Fibroblast of upper back skin (primary cell): ENCODE measurements at regions not wholly inside any gene's neighbourhood (a gene's known extent, or its start where the extent isn't known, plus 50 kb on each side); places are given as distances from the start of the nearest gene placed in this dataset.
A peak's percentile ranks its signal among the peaks of the same experiment; 100 is the strongest.
"Not testable (repeated sequence)": the region's sequence is repeated elsewhere in the genome, so short reads cannot be mapped to it uniquely, and the experiment has no call there.

ENCODE experiments used
- DNase-seq: peaks from one replicate; pipeline ENCODE4 v3.0.0-alpha.2; 2013

DNA sequence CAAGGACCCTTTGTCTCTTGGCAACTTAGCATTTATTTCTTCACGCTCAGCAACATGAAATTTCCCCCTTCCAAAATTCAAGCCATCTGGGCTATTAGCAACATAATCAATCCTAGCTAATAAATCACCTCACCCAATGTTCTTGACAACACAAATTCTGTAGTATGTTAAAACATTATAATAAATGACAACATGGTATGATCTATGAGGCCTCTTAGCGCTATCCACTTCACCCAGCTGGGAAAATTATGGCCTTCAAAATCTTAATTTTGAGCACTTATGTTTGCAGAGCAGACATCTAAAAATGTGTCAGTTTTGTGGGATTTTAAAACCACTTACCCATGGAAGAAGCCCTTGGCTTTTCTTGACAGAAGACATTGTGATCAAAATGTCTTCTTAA, 181.9 kb downstream of the HDGFL1 start:
- DNase-seq: no peak

DNA sequence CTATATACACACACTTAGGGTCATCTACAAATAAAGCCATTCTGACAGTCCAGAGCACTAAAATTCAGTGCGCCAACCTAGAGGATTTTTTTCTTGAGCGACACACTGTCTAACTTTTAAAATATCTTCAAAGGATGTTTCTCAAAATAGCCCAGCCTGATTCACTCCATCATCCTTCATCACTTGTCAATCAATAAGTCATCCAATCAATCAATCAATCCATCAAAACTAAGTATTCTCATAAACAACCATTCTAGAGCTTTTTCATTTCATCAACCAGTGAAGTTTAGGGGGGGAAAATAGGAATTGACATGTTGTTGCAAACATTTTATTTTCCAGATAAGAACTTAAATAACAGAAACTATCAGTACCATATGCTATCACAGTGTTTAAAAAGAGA, 183.2 kb downstream of the HDGFL1 start:
- no peak for DNase-seq

DNA sequence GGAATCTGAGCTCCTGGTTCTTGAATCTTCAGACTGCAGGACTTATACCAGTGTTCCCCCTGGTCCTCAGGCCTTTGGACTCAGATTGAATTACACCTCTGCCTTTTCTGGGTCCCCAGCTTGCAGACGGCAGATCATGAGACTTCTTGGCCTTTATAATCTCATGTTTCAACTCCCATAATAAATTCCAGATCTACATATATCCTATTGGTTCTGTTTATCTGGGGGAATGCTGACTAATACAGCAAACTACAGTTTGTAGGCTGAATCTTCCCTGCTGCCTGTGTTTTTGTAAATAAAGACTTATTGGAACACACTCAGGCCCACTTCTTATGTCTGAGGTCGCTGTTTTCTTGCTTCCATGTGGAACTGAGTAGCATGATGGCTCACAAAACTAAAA, 184.7 kb downstream of the HDGFL1 start:
- peak; percentile 56 for DNase-seq

DNA sequence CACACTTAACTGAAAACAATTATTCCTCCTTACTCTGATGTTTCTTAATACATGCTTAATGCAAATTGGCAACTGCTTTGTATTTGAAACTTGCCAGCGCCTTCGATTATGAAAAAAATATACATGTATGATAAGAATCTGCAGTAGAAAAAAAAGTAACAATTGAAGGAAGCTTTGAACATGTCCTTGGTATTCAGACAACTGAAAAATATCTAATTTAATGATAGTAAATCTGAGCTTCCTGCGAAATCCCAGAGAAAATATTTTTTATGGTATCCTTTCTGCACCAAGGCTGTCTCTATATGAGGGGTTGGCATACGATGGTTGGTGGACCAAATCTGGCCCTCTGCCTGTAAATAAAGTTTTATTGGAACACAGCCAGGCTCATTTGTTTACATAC, 186.2 kb downstream of the HDGFL1 start:
- no peak for DNase-seq

DNA sequence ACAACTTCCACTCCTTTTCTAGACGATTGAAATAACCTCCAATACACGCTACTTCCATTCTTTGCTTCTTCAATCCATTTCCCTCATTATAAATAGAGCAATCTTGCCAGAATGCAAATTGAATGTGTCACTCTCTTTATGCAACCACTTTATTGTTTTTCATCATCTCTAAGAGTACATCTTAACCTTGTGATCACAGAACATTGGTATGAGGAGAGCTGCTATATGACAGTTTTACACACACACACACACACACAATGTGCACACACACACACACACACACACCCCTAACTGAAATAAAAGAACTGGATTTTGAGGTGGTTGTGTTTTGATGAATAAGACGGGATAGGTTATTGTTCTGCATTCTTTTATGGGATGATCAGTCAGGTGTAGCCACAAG, 187.0 kb downstream of the HDGFL1 start:
- DNase-seq: peak; percentile 83

DNA sequence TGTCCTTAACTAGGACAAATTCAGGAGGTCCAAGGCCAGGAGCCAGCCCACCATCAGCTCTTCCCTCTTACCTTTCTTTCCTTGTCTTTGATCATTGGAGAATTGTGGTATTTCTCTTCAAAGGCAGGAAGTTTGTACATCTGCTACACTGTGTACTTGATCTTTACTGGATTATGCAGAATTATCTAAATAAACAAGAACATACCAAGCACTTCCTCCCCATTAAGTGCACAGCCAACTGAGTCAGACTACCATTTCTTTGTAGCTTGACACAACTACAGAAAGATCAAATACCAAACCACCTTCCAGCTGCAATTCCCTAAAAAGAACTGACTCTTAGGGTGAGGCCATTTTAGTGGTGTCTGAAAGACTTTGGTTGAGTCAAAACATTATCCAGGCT, 195.1 kb downstream of the HDGFL1 start:
- DNase-seq: no peak

DNA sequence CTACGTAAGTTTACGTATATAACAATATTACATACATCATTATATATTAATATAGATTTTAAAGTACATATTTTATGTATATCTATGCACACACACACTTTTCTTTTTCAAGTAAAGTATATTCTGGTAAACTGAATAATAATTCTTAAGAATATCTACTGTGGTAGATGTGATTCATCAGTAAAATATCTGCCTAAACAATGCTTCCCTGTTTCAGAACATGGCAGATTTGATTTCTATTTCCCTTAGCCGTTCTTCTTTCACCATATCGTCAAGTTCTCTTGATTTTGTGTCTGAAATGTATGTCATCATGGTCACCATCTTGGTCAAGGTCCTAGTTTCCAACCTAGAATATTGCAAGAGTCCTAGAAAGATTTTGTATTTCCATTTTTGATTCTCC, 195.6 kb downstream of the HDGFL1 start:
- DNase-seq: peak; percentile 30

DNA sequence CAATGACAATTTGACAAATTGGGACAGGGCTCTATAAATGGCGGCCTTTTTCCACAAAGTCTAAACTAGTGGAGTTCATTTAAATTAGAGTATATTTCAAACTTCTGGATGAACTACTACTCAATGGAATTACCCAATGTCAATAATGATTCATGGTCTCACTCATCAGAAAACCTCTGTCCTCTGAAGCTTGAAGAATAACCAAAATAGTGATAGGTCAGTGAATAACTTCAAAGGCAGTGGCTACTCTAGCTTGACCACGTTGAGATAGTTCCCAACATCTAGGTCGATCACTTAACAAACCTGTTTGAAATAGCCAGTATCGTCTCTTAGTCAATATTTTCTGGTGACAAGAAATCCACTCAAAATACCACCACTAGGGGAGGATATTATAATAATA, 197.6 kb downstream of the HDGFL1 start:
- DNase-seq: no peak

DNA sequence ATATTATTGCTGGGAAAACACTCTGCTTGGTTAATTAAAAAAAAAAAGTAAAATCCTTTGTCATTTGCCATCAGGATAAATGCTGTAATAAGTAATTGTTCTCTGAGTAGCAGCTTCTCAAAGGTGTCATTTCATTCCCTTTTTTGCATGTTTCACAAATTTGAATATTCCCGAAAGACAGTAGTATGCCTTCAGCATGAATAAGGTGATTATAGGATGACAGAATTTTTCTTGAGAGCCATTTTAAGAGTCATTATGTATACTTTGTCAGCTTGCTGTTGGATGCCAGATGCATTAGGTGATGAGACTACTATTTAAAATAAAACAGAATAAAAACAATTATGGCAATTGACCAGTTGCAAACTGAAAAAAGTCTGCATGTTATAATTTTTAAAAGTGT, 200.7 kb downstream of the HDGFL1 start:
- no peak for DNase-seq

DNA sequence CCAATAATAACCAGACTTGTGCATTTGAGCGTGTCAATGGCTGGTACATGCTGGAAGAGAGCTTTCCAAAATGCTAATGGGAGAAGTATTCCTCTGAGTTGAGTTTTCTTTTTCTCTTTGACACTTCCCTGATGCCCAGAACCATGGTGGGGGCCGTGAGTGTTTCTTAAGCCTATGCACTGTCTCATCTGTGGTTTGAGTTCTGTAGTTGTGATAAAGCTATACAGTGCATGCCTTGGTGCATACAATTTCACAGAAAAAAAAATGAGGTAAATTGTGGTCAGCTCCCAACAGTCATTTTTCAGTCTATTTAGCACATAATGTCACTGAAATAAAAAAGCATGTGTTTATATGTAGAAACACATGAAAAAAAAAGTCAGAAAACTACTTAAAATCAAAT, 204.8 kb downstream of the HDGFL1 start:
- DNase-seq: no peak

DNA sequence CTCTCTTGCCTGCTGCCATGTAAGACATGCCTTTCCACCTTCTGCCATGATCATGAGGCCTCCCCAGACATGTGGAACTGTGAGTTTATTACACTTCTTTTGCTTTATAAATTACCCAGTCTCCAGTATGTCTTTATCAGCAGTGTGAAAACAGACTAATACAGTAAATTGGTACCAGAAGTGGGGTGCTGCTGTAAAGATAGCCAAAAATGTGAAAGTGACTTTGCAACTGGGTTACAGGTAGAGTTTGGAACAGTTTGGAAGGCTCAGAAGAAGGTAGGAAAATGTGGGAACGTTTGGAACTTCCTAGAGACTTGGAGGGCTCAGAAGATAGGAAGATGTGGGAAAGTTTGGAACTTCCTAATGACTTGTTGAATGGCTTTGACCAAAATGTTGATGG, 209.1 kb downstream of the HDGFL1 start:
- DNase-seq: not testable (repeated sequence)

DNA sequence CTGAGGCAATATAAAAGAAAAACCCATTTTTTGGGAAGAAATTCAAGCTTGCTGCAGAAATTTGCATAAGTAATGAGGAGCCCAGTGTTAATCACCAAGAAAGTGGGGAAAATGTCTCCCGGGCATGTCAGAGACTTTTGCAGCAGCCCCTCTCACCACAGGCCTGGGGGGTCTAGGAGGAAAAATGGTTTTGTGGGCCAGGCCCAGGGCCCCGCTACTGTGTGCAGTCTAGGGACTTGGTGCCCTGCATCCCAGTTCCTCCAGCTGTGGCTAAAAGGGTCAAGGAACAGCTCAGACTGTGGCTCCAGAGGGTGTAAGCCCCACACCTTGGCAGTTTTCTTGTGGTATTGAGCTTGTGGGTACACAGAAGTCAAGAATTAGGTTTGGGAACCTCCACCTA, 209.7 kb downstream of the HDGFL1 start:
- no peak for DNase-seq

DNA sequence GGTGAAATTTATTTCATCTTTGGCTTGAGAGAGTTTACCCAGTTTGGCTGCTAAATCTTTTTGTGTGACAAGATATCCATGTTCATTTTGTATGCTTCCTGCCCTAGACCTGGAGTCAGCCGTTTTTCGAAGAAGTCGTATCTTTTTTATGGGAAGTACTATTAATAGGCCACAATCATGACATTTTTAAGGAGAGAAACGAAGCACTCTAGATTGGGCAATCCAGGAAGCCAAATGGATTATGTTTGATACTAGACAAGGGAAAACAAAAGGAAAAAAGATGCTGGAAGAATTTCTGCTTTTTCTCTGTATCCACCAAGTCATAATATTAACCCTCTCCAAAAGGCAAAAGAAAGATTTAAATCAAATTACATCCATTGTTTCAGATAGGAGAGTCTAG, 214.6 kb downstream of the HDGFL1 start:
- DNase-seq: peak; percentile 24

DNA sequence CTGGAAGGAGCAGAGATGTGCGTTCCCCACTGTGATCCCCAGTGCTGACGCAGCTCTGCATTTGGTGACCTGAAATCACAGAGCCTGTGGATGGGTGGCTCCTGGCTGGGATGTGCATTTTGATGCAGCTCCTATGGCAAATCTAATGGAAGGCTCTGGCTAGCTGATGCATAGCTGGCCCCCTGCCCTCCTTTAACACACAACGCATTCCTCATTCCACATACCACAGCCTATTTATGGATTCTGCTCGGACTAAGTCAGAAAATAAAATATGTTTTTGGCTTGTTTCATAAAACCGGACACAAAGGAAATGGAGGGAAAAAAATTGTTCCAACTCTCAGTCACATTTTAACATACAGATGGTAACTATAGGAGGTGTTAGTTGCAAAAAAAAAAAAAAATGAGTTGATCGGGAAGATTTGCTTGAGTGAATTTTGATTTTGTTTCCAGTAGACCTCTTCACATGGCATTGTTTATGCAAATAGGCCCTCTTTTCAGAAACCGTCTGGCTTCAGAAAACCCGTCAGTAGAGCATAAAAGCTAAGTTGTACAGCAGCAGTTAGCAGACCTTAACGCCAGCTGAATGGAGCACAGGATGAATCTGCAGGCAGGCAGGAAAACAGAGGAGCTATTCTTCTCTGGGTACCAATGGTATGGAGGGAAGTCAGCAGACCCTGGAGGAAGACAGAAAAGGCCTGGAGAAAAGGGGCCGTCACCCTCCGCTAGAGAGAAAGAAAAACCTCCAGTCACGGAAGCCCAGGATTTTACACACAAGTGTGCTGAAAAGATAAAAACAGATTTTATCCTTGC, 215.4 kb downstream of the HDGFL1 start:
- peak; percentile 89 for DNase-seq

DNA sequence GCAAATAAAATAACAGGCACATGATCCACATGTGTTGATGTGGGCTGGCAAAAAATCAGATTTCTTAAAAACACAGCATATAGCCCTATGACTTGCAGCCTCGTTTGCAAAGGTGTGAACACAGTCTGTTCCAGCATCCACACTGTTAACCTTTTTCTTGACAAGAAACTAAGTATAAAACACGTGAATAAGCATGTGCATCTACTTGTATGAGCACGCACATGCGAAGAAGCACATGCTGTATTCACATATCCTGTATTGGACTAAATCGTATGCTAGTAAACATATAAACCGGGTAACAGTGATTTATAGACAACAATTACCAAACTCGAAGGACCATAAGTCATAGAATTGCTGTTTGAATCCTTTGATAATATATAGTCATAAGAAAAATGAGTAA, 218.7 kb downstream of the HDGFL1 start:
- DNase-seq: no peak

DNA sequence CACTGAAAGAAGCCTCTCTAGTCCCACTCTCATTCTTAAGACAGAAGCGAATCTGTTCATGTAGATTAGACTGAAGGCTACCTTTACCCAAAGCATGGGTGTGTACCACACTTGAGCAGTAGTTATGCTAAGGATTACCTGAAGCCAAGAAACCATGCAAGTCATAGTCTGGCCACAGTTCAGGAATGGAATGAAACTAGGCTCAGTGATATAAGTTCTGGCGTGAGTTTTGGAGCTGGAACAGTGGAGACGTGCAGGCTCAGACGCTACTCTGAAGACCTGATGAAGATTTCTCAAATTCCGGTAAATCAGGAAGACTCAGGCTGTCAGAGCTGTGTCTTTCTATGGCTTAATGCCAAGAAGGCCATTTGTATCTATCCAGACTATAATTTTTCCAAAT, 219.9 kb downstream of the HDGFL1 start:
- peak; percentile 44 for DNase-seq

DNA sequence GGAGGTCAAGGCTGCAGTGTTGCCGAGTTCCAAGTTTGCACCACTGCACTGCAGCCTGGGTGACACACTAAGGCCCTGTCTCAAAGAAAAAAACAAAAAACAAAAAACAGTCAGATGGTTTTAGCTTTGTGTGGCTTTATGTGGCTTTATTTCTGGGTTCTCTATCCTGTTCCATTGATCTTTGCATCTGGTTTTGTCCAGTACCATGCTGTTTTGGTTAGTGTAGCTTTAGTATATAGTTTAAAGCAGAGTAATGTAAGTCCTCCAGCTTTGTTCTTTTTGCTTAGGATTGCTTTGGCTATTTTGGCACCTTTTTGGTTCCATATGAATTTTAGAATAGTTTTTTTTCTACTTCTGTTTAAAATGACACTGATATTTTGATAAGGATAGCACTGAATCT, 225.5 kb downstream of the HDGFL1 start:
- DNase-seq: no peak

DNA sequence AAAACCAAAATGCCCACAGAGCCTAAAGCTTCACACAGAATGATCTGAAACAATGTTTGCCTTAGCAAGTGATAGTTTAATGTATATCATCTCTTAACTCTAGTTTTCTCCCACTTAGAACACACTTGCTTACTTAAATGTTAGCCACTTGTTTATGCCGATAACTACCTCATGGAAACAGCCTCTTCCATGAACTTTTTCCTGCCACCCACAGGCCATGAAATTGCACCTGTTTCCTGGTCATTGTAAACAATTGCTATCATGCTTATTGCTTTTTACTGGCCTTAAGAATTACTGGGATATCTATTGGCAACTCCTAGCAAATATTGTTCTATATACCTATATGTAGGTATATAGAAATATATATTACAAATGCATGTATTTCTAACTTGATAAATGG, 231.1 kb downstream of the HDGFL1 start:
- DNase-seq: no peak

DNA sequence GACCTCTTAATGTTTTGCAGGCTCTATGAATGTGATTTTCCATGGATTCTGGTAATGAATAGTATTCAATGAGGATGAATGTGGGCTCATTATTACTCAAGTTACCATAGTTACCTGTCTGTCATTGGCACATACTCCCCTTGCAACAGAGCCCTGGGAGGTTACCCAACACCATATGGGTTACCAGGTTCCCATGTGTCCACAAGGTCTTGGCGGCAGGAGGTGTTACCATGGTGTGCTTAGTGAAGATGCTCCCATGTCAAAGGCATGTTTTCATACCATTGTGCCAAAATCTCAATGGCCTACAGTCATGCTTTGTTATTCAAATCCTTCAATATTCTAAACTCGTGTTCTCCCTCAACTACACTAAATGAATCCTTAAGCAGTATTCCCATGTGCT, 232.5 kb downstream of the HDGFL1 start:
- no peak for DNase-seq

DNA sequence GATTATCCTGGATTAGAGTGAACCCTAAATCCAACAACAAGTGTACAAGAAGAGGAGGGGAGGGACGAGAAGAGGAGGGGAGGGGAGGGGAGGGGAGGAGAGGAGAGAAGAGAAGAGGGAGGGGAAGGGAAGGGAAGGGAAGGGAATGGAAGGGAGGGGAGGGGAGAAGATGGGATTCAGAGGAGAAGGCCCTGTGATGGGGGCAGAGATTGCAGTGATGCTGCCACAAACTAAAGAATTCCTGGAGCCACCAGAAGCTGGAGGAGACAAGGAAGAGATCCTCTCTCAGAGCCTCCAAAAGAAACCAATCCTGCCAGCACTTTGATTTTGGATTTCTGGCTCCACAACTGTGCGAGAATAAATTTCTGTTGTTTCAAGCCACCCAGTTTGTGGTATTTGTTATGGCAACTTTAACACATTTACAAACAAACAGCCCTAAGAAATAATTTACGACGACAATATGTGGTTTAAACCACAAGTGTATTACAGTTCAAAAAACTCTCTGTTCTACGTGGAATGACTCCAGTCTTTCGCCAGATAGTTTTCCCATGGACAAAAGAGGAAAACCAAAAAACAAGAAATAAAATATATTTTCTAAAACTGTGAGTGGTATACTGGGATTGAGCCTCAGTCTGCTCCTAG, 235.4 kb downstream of the HDGFL1 start:
- no peak for DNase-seq

DNA sequence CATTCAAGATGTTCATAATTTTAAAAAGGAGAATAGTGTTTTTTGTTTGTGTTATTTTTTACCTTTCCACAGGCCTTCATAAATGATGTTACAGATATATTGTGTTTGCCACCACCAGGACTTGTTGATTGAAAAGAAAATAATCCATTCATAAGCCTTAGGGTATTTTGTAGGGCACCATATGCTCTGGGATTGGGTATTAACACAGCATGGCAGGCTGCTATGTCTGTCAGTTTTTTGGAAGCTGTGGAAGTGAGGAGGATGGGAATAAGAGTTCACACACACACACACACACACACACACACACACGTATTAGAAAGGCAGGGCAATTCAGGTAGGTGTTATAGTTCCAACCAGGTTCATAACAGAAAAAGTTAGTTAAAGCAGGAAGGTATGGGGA, 237.9 kb downstream of the HDGFL1 start:
- DNase-seq: no peak

DNA sequence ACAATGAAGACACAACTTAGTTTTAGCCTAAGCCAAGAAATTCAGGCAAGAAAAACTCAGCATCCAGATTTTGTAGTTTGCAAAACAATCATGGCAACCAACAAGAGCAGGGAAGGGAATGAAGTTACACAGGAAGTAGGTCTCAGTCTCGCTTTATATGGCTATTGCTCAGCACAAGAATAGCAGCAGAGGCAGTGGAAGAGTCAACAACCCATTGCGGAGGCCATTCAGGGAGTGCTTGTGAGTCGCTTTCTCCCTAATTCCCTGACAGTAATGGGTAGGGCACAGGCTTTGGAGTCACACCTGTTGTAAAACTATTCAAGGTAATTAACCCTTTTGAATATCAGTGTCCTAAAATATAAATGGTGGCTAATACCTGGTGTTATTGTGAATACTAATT, 238.5 kb downstream of the HDGFL1 start:
- DNase-seq: no peak

DNA sequence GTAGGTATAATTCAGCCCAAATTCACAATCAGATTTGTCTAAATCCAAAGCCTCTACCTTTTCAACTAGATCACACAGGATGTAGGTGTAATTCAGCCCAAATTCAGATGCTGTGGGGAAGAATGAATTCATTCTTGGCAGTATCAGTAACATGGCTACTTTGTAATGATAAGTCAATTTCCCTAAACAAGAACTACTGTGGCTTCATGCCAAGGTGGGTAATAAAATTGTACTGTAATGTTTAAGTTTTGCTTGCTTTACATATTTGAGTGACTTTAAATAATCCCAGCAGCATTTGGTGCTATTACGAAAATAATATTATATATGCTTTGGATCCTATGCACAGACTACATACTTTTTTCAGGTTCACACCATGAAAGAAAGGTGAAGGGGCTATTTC, 239.1 kb downstream of the HDGFL1 start:
- no peak for DNase-seq

DNA sequence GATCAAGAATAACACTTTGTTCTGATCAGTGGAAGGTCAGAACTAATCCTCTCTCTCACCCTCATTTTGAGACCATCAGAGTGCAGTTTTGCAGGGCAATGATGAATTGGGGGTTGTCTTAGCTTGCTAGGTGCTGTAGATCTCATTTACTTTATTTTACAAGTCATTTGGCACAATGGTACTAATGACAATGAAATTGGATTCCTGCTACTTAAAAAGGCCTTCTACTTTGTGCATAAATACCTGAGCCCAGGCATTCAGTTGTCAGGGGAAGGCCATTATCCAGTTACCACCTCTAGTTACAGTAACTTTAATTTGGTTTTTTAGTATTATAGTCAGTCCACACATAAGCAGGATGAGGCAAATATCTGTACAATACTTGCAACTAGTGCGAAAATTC, 240.0 kb downstream of the HDGFL1 start:
- DNase-seq: no peak

DNA sequence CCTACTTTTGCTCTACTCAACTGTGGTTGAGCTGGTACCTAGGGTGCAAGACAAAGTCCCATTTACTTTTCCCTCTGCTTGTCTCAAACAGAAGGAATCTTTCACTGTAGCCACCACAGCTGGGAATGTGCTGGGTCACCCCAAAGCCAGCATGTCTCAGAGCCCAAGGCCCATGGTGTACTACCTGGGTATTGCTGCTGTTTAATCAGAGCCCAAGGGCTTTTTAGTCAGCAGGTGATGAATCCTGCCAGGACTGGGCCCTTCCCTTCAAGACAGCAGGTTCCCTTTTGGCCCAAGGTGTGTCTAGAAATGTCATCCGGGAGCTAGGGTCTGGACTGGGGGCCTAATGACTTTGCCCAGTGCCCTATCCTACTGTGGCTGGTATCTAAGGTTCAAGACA, 249.8 kb downstream of the HDGFL1 start:
- no peak for DNase-seq
